Tibial artery (tissue), 4 donors: ENCODE measurements at regions not wholly inside any gene's neighbourhood (a gene's known extent, or its start where the extent isn't known, plus 50 kb on each side); places are given as distances from the start of the nearest gene placed in this dataset.

Source experiments
- DNase-seq, 2 donors: peaks; one replicate each; pipeline ENCODE4 v3.0.0-alpha.2; 2019
- H3K27ac ChIP-seq, 2 donors: fragments of 200-600 bp; sonication (generic) in 1 of 2; 1 replicate in 1 of 2; 2 replicates in 1 of 2; pipeline ENCODE4 v1.5.1; 2018 to 2019; ENCODE audit warnings: mild to moderate bottlenecking in 1 of 2
- H3K27me3 ChIP-seq, 2 donors: fragments of 200-600 bp; sonication (generic) in 1 of 2; one replicate each; pipeline versions ENCODE4 v1.5.1 to v1.6.0; 2016 to 2019
- H3K36me3 ChIP-seq, 3 donors: fragments of 200-600 bp; sonication (generic) in 2 of 3; one replicate each; pipeline ENCODE4 v1.5.1; 2016 to 2019; ENCODE audit warnings: mild to moderate bottlenecking in 2 of 3
- H3K4me1 ChIP-seq, 4 donors: fragments of 200-600 bp; sonication (generic) in 2 of 4; 1 replicate in 3 of 4; 2 replicates in 1 of 4; pipeline ENCODE4 v1.5.1; 2016 to 2019
- H3K4me3 ChIP-seq, 2 donors: fragments of 200-600 bp; sonication (generic) in 1 of 2; 1 replicate in 1 of 2; 2 replicates in 1 of 2; pipeline ENCODE4 v1.5.1; 2018 to 2019; ENCODE audit warnings: mild to moderate bottlenecking in 2 of 2
- H3K9me3 ChIP-seq, 3 donors: fragments of 200-600 bp; sonication (generic) in 1 of 3; one replicate each; pipeline ENCODE4 v1.5.1; 2016 to 2019
- intact Hi-C: fragments of 100-400 bp; cut with DNase I; formaldehyde crosslinking; loops from one replicate; pipeline ENCODE4 v1.15.0; 2023; ENCODE audit warnings: low total_unique reads
- TF ChIP-seq, protein P1 (sequence below), 2 experiments: fragments of 200-600 bp in 1 of 2; fragments of 450-650 bp in 1 of 2; IDR thresholded peaks; one replicate each; pipeline ENCODE4 v1.5.1; 2017 to 2019; ENCODE audit warnings: antibody characterized with exemption in 2 of 2, mild to moderate bottlenecking in 1 of 2, moderate library complexity in 1 of 2

DNA sequence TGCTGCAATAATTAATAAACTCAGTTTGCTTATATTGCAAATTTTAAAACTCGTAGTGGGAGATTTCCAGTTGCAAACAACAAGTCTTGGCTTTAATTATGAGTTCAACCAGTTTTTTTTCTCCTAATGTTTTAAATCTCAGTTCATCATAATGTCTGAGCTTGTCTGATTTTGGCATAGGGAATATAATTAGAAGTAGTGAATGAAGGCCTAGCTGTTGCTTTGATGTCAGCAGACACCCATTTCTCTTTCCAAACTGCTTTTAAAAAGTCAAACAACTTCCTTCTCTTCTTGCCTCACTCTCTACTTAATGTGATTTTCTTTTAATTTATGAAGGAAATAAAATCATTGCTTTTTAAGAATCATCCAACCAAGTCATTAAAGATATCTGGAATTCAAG lies 1462.1 kb downstream of the DPP10 start:
- TF ChIP-seq, protein P1, sequence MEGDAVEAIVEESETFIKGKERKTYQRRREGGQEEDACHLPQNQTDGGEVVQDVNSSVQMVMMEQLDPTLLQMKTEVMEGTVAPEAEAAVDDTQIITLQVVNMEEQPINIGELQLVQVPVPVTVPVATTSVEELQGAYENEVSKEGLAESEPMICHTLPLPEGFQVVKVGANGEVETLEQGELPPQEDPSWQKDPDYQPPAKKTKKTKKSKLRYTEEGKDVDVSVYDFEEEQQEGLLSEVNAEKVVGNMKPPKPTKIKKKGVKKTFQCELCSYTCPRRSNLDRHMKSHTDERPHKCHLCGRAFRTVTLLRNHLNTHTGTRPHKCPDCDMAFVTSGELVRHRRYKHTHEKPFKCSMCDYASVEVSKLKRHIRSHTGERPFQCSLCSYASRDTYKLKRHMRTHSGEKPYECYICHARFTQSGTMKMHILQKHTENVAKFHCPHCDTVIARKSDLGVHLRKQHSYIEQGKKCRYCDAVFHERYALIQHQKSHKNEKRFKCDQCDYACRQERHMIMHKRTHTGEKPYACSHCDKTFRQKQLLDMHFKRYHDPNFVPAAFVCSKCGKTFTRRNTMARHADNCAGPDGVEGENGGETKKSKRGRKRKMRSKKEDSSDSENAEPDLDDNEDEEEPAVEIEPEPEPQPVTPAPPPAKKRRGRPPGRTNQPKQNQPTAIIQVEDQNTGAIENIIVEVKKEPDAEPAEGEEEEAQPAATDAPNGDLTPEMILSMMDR (IDR thresholded peaks at IDR 0.05), result no peak
- Histone ChIP-seq H3K27ac (no peak overlapping the region), H3K9me3 (no peaks in the 10 kb centered on the region), H3K4me1 (no peaks in the 10 kb centered on the region), H3K27me3 (no peaks in the 10 kb centered on the region), H3K4me3 (no peak overlapping the region), H3K36me3 (no peaks in the 10 kb centered on the region)
- no peak for DNase-seq
- intact Hi-C loops, result no loop called here

DNA sequence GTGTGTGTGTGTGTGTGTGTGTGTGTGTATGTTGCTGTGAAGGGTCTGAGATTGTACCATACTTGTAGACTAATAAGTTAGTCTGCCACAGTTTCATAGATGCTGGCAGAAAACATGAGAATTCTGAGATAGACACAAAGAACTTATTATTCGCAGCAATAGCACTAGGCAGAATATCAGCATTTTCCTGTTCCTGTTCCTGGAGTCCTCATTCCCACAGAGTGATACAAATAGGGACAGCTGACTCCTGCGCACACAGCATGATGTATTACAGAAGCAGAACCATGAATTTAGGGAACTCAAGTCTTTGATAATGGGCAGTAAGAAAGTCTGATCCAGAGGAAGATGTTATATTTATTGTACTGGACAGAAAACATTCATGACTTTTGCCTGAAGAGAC lies 1466.3 kb downstream of the DPP10 start:
- TF ChIP-seq, protein P1 (IDR thresholded peaks at IDR 0.05), result no peak
- DNase-seq, result no peak

DNA sequence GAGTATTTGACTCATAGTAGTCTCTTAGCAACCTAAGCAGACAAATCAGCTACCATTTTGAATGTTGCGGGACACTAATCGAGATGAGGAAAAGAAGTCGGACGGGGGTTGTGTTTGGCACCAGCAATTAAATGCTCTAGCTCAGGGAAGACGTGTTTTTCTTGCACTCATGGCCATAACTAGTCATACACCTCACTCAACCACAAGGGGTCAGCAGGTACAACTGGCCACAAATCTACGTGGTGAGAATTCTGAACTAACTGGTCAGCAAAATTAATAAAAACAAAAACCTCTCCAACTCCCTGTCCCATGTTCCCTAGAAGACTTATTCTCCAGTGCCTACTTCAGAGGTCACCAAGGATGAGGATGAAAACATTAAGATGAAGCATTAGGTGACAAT lies 1467.8 kb downstream of the DPP10 start:
- Histone ChIP-seq H3K36me3 (no peaks in the 10 kb centered on the region), H3K27ac (no peak overlapping the region), H3K4me1 (no peaks in the 10 kb centered on the region), H3K27me3 (no peaks in the 10 kb centered on the region), H3K9me3 (no peaks in the 10 kb centered on the region), H3K4me3 (no peak overlapping the region)
- intact Hi-C loops, result no loop called here
- TF ChIP-seq, protein P1 (IDR thresholded peaks at IDR 0.05), result no peak
- no peak for DNase-seq

More for the DNA sequence above, 1466.3 kb downstream of the DPP10 start:
- no peaks in the 10 kb centered on the region for H3K4me1 ChIP-seq
- no peaks in the 10 kb centered on the region for H3K36me3 ChIP-seq
- no peaks in the 10 kb centered on the region for H3K27me3 ChIP-seq
- intact Hi-C loops, result no loop called here
- H3K4me3 ChIP-seq, result no peak overlapping the region
- H3K27ac ChIP-seq, result no peak overlapping the region
- H3K9me3 ChIP-seq, result no peaks in the 10 kb centered on the region

DNA sequence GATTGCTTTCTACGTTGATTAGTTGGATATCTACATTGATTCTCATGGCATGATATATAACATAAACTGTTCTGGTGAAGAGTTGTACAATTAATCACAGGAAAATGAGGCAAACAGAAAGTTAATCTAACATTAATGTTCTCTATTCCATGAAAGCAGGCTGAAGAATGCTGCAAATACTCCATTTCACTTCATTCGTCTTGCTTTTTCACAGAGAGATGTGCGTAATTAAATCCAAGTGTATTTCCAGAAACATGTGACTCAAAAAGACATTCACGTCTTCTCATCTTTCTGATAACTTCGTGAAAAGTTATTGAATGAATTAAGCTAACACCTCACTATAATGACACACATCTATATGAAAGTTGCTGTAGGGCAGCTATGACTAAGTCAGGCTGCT lies 1471.5 kb downstream of the DPP10 start:
- Histone ChIP-seq H3K4me1 (no peaks in the 10 kb centered on the region), H3K27ac (no peak overlapping the region), H3K9me3 (no peaks in the 10 kb centered on the region), H3K4me3 (no peak overlapping the region), H3K27me3 (no peaks in the 10 kb centered on the region), H3K36me3 (no peaks in the 10 kb centered on the region)
- TF ChIP-seq, protein P1 (IDR thresholded peaks at IDR 0.05), result no peak
- DNase-seq, result no peak
- intact Hi-C loops, result no loop called here

DNA sequence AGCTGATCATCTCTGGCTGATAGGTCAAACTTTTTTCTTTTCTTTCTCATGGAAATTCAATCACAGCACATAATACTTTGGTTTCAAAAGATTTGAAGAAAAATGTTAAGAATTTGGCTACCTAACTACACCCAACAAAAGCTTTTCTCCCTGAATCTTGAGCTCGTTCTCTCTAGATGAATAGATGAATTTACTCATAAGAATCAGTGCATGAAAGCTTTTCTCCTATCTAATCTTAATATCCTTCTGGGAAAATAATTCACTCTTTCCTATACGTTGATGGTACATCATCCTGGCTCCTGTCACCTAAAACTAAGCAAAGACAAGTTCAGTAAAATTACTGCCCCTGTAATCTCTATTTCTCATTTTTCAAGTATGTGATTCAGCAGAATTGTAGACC lies 1479.1 kb downstream of the DPP10 start:
- no peaks in the 10 kb centered on the region for H3K9me3 ChIP-seq
- TF ChIP-seq, protein P1 (IDR thresholded peaks at IDR 0.05), result no peak

DNA sequence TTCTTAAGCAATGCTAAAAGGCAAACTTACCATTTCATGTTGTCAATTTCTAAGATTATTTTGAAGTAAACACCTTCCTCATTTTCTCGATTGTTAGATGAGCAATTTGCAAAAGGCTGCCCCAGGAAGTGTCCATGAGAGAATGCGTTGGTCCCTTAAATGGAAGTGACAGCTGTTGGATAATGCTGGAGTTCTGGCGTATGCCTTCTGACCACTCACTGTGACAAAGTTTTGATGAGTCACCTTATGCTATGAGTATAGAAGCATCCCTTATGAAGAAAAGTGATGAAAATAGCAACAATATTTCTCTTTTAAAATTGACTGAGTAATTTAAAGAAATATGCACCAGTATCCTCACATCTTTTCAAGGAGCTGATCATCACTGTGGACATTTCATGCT lies 1497.5 kb downstream of the DPP10 start:
- no peaks in the 10 kb centered on the region for H3K4me1 ChIP-seq
- no peak overlapping the region for H3K27ac ChIP-seq
- H3K36me3 ChIP-seq, result no peaks in the 10 kb centered on the region
- no peaks in the 10 kb centered on the region for H3K9me3 ChIP-seq
- no peaks in the 10 kb centered on the region for H3K27me3 ChIP-seq
- H3K4me3 ChIP-seq, result no peak overlapping the region
- intact Hi-C loops, result no loop called here
- TF ChIP-seq, protein P1 (IDR thresholded peaks at IDR 0.05), result no peak
- no peak for DNase-seq

More for the DNA sequence above, 1479.1 kb downstream of the DPP10 start:
- intact Hi-C loops, result no loop called here
- no peak overlapping the region for H3K27ac ChIP-seq
- no peak overlapping the region for H3K4me3 ChIP-seq
- H3K4me1 ChIP-seq, result no peaks in the 10 kb centered on the region
- DNase-seq, result no peak
- H3K27me3 ChIP-seq, result no peaks in the 10 kb centered on the region
- no peaks in the 10 kb centered on the region for H3K36me3 ChIP-seq
